GM06990 (cell line): ENCODE measurements at regions not wholly inside any gene's neighbourhood (a gene's known extent, or its start where the extent isn't known, plus 50 kb on each side); places are given as distances from the start of the nearest gene placed in this dataset.
"Not testable (repeated sequence)": the region's sequence is repeated elsewhere in the genome, so short reads cannot be mapped to it uniquely, and the experiment has no call there.

Experiments used
- DNase-seq: peaks from one replicate; pipeline ENCODE4 v3.0.0-alpha.2; 2011; ENCODE audit not compliant: insufficient read length; ENCODE audit errors: extremely low read depth
- H3K27me3 ChIP-seq: replicated peaks from 2 replicates; pipeline ENCODE4 v1.6.0; 2011; ENCODE audit warnings: low read length; ENCODE audit not compliant: control insufficient read depth, insufficient read depth
- H3K36me3 ChIP-seq: 2 replicates; pipeline ENCODE4 v1.5.1; 2011; ENCODE audit warnings: low read length; ENCODE audit not compliant: control insufficient read depth, insufficient read depth
- H3K4me3 ChIP-seq: replicated peaks from 2 replicates; pipeline ENCODE4 v1.5.1; 2011; ENCODE audit warnings: low read depth, mild to moderate bottlenecking, control low read depth, low read length
- TF ChIP-seq, protein P1 (sequence below): IDR thresholded peaks from 2 replicates; pipeline ENCODE4 v1.5.1; 2011; ENCODE audit warnings: low read length, control low read depth, mild to moderate bottlenecking, inconsistent platforms; ENCODE audit not compliant: insufficient read depth, poor library complexity, severe bottlenecking

DNA sequence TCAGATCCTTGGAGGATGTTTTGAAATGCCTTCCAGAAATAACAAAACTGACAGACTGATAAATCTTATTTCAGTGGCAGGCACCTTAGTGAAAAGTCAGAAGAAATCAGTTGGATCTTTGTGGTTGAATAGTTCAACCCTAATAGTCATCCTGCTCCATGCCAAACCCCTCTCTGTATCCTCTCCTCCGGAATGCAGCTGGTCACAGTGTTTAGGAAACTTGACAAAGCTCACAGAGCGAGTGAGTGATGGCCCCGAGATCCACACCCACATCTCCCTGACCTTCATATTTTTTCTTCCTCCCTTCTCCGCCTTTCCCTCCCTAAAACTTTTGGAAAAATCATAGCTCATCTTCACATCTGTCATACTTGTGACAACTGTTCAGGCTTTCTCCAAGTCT, 464.8 kb upstream of the CDH4 start:
- Histone ChIP-seq H3K27me3 (no peaks in the 10 kb centered on the region), H3K36me3 (no peaks in the 10 kb centered on the region), H3K4me3 (no peak overlapping the region)
- TF ChIP-seq, protein P1, sequence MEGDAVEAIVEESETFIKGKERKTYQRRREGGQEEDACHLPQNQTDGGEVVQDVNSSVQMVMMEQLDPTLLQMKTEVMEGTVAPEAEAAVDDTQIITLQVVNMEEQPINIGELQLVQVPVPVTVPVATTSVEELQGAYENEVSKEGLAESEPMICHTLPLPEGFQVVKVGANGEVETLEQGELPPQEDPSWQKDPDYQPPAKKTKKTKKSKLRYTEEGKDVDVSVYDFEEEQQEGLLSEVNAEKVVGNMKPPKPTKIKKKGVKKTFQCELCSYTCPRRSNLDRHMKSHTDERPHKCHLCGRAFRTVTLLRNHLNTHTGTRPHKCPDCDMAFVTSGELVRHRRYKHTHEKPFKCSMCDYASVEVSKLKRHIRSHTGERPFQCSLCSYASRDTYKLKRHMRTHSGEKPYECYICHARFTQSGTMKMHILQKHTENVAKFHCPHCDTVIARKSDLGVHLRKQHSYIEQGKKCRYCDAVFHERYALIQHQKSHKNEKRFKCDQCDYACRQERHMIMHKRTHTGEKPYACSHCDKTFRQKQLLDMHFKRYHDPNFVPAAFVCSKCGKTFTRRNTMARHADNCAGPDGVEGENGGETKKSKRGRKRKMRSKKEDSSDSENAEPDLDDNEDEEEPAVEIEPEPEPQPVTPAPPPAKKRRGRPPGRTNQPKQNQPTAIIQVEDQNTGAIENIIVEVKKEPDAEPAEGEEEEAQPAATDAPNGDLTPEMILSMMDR = no peak
- no peak for DNase-seq

DNA sequence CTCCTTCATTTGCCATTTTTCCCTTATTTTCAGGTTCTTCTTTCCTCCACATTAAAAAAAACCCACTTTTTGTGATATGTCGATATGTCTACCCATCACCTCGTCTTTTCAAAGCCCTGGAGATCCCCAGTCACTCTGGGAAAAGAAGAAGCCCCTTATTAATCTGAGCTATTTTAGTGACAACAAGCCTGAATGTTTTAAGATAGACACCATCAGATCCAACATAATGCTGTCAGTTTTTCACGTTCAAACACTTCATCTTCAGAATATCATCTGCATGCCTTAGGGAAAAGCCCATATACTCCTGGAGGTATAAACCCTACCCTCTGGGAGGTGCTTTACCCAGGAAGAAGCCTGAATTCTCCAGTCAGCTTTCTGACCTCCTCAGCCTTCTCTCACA, 464.0 kb upstream of the CDH4 start:
- Histone ChIP-seq H3K4me3 (no peak overlapping the region), H3K27me3 (no peaks in the 10 kb centered on the region), H3K36me3 (no peaks in the 10 kb centered on the region)
- TF ChIP-seq, protein P1 = no peak
- DNase-seq = no peak

DNA sequence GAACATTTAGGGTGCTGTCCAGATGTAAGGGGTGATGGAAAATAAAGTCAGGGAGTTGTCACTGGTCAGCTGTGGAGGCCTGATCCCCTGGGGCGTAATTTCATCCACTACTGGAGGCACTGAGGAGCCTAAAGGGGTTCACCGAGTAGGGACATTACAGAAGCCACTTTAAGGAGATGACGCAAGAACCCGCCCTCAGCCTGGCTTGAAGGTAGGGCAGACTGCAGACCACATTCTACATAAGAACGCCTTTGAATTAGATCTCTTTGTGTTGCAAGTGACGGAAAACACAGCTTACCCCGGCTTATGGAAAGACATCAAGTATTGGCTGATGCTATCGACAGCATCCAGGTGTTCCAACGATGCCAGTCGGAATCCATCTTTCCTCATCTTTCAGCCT, 462.7 kb upstream of the CDH4 start:
- no peaks in the 10 kb centered on the region for H3K27me3 ChIP-seq
- DNase-seq = no peak
- no peaks in the 10 kb centered on the region for H3K36me3 ChIP-seq
- TF ChIP-seq, protein P1 = no peak
- no peak overlapping the region for H3K4me3 ChIP-seq

DNA sequence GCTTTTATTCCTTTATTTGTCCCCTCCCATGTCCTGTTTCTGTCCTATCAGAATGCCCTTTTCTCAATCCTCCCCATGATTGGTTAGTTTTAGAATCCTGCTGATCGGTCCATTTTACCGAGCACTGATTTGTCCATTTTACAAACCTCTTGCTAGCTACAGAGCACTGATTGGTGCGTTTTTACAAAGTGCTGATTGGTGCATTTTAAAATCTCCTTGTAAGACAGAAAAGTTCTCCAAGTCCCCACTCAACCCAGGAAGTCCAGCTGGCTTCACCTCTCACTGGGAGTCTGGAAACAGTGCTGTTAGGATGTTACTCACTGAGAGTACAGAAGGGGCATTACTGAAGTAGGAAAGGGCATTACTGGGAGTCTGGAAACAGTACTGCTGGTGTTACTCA, 461.7 kb upstream of the CDH4 start:
- not testable (repeated sequence) for DNase-seq, H3K4me3 ChIP-seq, H3K27me3 ChIP-seq, H3K36me3 ChIP-seq

DNA sequence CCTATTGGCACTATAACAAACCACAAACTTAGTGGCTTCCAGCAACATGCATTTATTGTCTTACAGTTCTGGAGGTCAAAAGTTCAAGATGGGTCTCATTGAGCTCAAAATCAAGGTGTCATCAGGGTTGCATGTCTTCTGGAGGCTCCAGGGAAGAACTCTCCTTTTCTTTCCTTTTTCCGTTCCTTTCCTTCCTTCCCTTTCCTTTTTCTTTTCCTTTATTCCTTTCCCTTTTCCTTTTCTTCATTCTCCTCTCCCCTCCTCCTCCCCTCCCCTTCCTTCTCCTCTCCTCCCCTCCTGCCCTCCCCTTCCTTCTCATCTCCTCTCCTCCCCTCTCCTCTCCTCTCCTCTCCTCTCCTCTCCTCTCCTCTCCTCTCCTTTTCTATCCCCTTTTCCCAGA, 460.2 kb upstream of the CDH4 start:
- Histone ChIP-seq H3K36me3 (no peaks in the 10 kb centered on the region), H3K4me3 (no peak overlapping the region), H3K27me3 (no peaks in the 10 kb centered on the region)
- DNase-seq = no peak
- TF ChIP-seq, protein P1 = no peak

DNA sequence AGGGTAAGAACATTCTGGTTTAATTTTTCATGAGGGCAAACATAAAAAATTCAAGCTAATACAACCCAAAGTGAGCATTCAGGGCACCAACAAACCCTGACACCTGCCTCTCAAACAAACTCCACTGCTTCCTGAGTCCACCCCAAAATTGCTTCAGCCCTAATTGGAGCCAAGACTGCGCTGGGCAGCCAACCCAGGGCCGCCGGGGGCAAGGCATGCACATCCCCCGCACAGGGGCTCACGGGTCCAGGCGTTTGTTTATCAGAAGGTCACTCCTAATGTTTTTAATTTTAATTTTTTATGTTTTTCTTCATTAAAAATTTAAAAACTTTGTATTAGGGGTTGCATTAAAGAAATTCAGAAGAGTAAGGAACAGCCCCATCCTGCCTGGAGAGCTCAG, 459.1 kb upstream of the CDH4 start:
- no peaks in the 10 kb centered on the region for H3K27me3 ChIP-seq
- TF ChIP-seq, protein P1 = no peak
- no peak for DNase-seq

More for the DNA sequence above, 459.1 kb upstream of the CDH4 start:
- Histone ChIP-seq H3K36me3 (no peaks in the 10 kb centered on the region), H3K4me3 (no peak overlapping the region)
